Smooth muscle cell (in vitro differentiated cells): ENCODE measurements at regions not wholly inside any gene's neighbourhood (a gene's known extent, or its start where the extent isn't known, plus 50 kb on each side); places are given as distances from the start of the nearest gene placed in this dataset.

Source experiments
- DNase-seq: peaks from one replicate; lab custom pipeline; 2025; ENCODE audit not compliant: unreplicated experiment; lab: John Stamatoyannopoulos, UW
- H2AFZ ChIP-seq: fragments of 200-600 bp; sonication (generic); 2 replicates; pipeline ENCODE4 v1.6.0; 2016; ENCODE audit warnings: antibody characterized with exemption, low read depth, mild to moderate bottlenecking
- H3F3A ChIP-seq: fragments of 200-600 bp; sonication (generic); 2 replicates; pipeline ENCODE4 v1.6.0; 2017; ENCODE audit warnings: antibody characterized with exemption, low read depth
- H3K27ac ChIP-seq: fragments of 200-600 bp; sonication (generic); 2 replicates; pipeline ENCODE4 v1.5.1; 2016; ENCODE audit warnings: low read depth, mild to moderate bottlenecking
- H3K27me3 ChIP-seq: fragments of 200-600 bp; sonication (generic); 2 replicates; pipeline ENCODE4 v1.6.1; 2016; ENCODE audit warnings: low read depth, mild to moderate bottlenecking
- H3K36me3 ChIP-seq: fragments of 200-600 bp; sonication (generic); 2 replicates; pipeline ENCODE4 v1.5.1; 2016; ENCODE audit warnings: low read depth
- H3K4me1 ChIP-seq: fragments of 200-600 bp; sonication (generic); 2 replicates; pipeline ENCODE4 v1.5.1; 2016; ENCODE audit warnings: low read depth
- H3K4me2 ChIP-seq: fragments of 200-600 bp; sonication (generic); 2 replicates; pipeline ENCODE4 v1.6.0; 2016; ENCODE audit warnings: mild to moderate bottlenecking
- H3K4me3 ChIP-seq: fragments of 200-600 bp; sonication (generic); 2 replicates; pipeline ENCODE4 v1.5.1; 2016; ENCODE audit warnings: mild to moderate bottlenecking
- H3K79me2 ChIP-seq: fragments of 200-600 bp; sonication (generic); 2 replicates; pipeline ENCODE4 v1.6.0; 2016; ENCODE audit warnings: low read depth, mild to moderate bottlenecking
- H3K9ac ChIP-seq: fragments of 200-600 bp; sonication (generic); 2 replicates; pipeline ENCODE4 v1.6.0; 2016; ENCODE audit warnings: low read depth
- H3K9me3 ChIP-seq: fragments of 200-600 bp; sonication (generic); replicated peaks from 2 replicates; pipeline ENCODE4 v1.5.1; 2016; ENCODE audit warnings: low read depth
- H4K20me1 ChIP-seq: fragments of 200-600 bp; sonication (generic); 2 replicates; pipeline ENCODE4 v1.6.0; 2016; ENCODE audit warnings: low read depth
- WGBS: methylation state at CpG from one replicate; pipeline ENCODE4 v1.1.7; 2016; ENCODE audit warnings: low lambda C conversion rate; 5-methylcytosine and 5-hydroxymethylcytosine counted together
- TF ChIP-seq, protein P1 (sequence below): fragments of 200-600 bp; sonication (generic); IDR thresholded peaks from 2 replicates; pipeline ENCODE4 v1.5.1; 2017; ENCODE audit warnings: borderline replicate concordance, mild to moderate bottlenecking, antibody characterized with exemption; ENCODE audit not compliant: insufficient read depth, poor library complexity, severe bottlenecking

DNA sequence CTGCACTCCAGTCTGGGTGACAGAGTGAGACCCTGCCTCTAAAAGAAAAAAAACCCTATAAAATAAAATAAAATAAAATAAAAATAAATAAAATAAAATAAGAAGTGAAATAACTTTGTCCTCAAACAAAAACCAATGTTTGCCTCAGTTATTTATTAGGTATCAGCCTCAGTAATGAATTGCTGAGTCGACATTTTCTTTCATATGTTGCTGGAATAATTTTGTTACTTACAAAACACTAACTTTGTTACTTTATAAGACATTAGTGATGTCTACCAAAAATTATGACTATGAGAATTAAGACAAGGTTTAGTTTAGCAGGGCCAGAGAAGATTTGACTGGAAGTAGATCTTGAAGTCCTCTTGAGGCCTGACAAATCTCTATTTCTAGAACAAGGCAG, 2074.5 kb upstream of the PCDH20 start:
- H3K27ac ChIP-seq: no peak overlapping the region
- H4K20me1 ChIP-seq: no peaks in the 10 kb centered on the region
- 95% methylated on average over 1 of the region's 1 CpG for WGBS
- H3K9me3 ChIP-seq: no peaks in the 10 kb centered on the region
- no peak overlapping the region for H3K4me2 ChIP-seq
- no peaks in the 10 kb centered on the region for H3K36me3 ChIP-seq
- H3K27me3 ChIP-seq: no peaks in the 10 kb centered on the region
- no peak for DNase-seq
- H3K4me3 ChIP-seq: no peak overlapping the region
- no peaks in the 10 kb centered on the region for H3F3A ChIP-seq
- no peak overlapping the region for H2AFZ ChIP-seq
- no peak overlapping the region for H3K9ac ChIP-seq
- no peaks in the 10 kb centered on the region for H3K4me1 ChIP-seq
- no peaks in the 10 kb centered on the region for H3K79me2 ChIP-seq
- TF ChIP-seq, protein P1, sequence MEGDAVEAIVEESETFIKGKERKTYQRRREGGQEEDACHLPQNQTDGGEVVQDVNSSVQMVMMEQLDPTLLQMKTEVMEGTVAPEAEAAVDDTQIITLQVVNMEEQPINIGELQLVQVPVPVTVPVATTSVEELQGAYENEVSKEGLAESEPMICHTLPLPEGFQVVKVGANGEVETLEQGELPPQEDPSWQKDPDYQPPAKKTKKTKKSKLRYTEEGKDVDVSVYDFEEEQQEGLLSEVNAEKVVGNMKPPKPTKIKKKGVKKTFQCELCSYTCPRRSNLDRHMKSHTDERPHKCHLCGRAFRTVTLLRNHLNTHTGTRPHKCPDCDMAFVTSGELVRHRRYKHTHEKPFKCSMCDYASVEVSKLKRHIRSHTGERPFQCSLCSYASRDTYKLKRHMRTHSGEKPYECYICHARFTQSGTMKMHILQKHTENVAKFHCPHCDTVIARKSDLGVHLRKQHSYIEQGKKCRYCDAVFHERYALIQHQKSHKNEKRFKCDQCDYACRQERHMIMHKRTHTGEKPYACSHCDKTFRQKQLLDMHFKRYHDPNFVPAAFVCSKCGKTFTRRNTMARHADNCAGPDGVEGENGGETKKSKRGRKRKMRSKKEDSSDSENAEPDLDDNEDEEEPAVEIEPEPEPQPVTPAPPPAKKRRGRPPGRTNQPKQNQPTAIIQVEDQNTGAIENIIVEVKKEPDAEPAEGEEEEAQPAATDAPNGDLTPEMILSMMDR: no peak

DNA sequence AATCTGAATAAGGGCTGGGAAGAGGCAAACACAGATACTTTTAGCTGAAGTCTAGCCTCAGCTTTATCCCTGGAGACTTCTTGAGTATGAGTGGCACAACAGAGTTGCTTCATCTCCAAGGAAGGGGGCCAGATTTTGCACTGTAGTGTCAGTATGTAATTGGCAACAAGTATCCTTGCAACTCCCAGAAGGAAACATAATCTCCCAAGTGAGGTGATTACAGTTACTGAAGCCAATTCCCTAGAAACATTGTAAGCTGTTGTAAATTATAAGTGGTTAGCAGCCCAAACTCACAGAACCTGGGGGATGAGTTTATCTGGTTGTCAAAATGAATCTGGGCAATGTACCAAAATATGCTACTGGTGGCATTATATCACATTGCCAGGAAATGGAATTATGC, 2065.7 kb upstream of the PCDH20 start:
- no peaks in the 10 kb centered on the region for H3K79me2 ChIP-seq
- no peak overlapping the region for H3K27ac ChIP-seq
- no peak overlapping the region for H3K9ac ChIP-seq
- no peaks in the 10 kb centered on the region for H3K4me1 ChIP-seq
- no peak overlapping the region for H2AFZ ChIP-seq
- TF ChIP-seq, protein P1: no peak
- no peaks in the 10 kb centered on the region for H4K20me1 ChIP-seq
- H3K4me2 ChIP-seq: no peak overlapping the region
- no peaks in the 10 kb centered on the region for H3K36me3 ChIP-seq
- DNase-seq: no peak
- H3F3A ChIP-seq: no peaks in the 10 kb centered on the region
- no peaks in the 10 kb centered on the region for H3K9me3 ChIP-seq
- H3K4me3 ChIP-seq: no peak overlapping the region
- no peaks in the 10 kb centered on the region for H3K27me3 ChIP-seq

DNA sequence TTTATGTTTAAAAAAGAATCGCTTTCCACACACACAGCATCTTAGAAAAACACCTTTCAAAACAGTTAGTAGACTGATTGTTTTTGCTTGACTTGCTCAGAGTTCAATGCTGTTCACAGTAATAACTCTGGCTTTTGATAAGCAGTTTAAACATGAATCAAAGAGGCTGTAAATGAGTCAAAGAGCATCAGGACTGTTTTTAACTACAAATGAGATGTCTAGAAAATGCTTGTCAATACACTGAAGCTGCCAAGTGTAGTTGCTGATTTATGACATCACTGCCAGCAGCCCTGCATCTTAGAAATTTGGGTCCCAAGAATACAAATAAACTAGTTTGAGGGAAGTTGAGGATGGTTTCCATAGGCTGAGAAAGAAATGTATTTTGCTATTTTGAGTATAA, 2057.1 kb upstream of the PCDH20 start:
- Histone ChIP-seq H3K4me2 (no peak overlapping the region), H3K9me3 (no peaks in the 10 kb centered on the region), H3K27me3 (no peaks in the 10 kb centered on the region), H3K27ac (no peak overlapping the region), H2AFZ (no peak overlapping the region), H3K79me2 (no peaks in the 10 kb centered on the region), H3K4me1 (no peaks in the 10 kb centered on the region), H3K9ac (no peak overlapping the region), H4K20me1 (no peaks in the 10 kb centered on the region), H3K4me3 (no peak overlapping the region), H3K36me3 (no peaks in the 10 kb centered on the region), H3F3A (no peaks in the 10 kb centered on the region)
- TF ChIP-seq, protein P1: no peak
- no peak for DNase-seq
- WGBS: 97% methylated on average over 1 of the region's 1 CpG

DNA sequence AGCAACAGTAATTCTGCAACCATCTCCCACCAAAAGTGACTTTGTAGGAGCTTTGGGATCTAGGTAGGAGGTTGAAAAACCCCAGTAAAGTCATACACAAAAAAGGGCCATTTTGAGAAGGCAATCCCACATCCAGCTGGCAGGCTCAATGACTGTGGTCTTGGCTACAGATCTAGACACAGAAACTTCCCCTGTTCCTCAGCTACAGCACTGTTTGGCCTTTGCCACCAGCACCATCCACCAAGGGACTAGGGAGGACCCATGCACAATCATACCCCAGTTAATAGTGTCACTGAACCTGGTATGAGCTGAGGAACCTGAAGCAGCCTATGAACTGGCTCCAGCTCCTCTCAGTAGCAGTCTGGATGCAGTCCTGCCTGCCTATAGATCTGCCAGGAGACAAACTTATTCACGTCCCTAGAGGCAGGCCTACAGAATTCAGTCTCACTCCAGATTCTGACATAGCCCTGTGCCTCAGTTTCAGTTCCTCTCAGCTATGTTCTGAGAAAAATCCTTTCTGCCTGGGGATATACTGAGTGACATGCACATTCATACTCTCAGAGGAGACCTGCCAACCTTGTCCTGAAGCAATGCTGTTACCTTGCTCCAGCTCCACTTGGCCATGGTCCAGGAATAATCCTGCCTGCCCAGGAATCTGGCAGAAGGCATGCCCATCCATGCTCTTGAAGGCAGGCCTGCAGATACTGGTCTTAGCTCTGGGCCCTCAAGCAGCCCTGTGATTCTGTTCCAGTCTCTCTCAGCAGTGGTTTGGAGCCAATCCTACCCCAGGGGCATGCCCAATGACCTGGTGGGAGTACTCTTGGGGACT, 2048.3 kb upstream of the PCDH20 start:
- Histone ChIP-seq H3K4me1 (no peaks in the 10 kb centered on the region), H3K27ac (no peak overlapping the region), H3K9ac (no peak overlapping the region), H3F3A (no peaks in the 10 kb centered on the region), H3K9me3 (no peaks in the 10 kb centered on the region), H3K27me3 (no peaks in the 10 kb centered on the region), H3K4me2 (no peak overlapping the region), H3K36me3 (no peaks in the 10 kb centered on the region), H3K79me2 (no peaks in the 10 kb centered on the region), H2AFZ (no peak overlapping the region), H3K4me3 (no peak overlapping the region), H4K20me1 (no peaks in the 10 kb centered on the region)
- TF ChIP-seq, protein P1: no peak
- DNase-seq: no peak
- 94% methylated on average over 1 of the region's 1 CpG for WGBS
